OCI-LY3 (cell line): ENCODE measurements at regions not wholly inside any gene's neighbourhood (a gene's known extent, or its start where the extent isn't known, plus 50 kb on each side); places are given as distances from the start of the nearest gene placed in this dataset.
A peak's percentile ranks its signal among the peaks of the same experiment; 100 is the strongest.

ENCODE experiments used
- H2AFZ ChIP-seq: fragments of 200-600, 300-600 bp; shearing (Covaris generic); 2 replicates; pipeline ENCODE4 v1.6.0; 2014; ENCODE audit warnings: antibody characterized with exemption, low read depth, low read length
- H3K27ac ChIP-seq: fragments of 200-600, 300-600 bp; sonication (generic); 2 replicates; pipeline ENCODE4 v1.5.1; 2014; ENCODE audit warnings: mild to moderate bottlenecking, low read length, moderate library complexity, mixed read lengths
- H3K27me3 ChIP-seq: fragments of 200-600, 300-600 bp; sonication (generic); 2 replicates; pipeline ENCODE4 v1.6.1; 2014; ENCODE audit warnings: low read depth, low read length, mixed read lengths
- H3K36me3 ChIP-seq: fragments of 200-600, 300-600 bp; sonication (generic); replicated peaks from 2 replicates; pipeline ENCODE3; 2014; ENCODE audit warnings: low read depth, low read length, mixed read lengths
- H3K4me1 ChIP-seq: fragments of 300-600, 200-600 bp; sonication (generic); 2 replicates; pipeline ENCODE4 v1.6.1; 2014; ENCODE audit warnings: low read length, mixed read lengths
- H3K4me2 ChIP-seq: fragments of 200-600, 300-600 bp; sonication (generic); 2 replicates; pipeline ENCODE4 v1.6.1; 2014; ENCODE audit warnings: low read length, mixed read lengths
- H3K4me3 ChIP-seq: fragments of 300-600, 200-600 bp; sonication (generic); 2 replicates; pipeline ENCODE4 v1.5.1; 2014; ENCODE audit warnings: antibody characterized with exemption, mild to moderate bottlenecking, low read length, moderate library complexity
- H3K79me2 ChIP-seq: fragments of 300-600, 200-600 bp; shearing (Covaris generic); 2 replicates; pipeline ENCODE4 v1.6.1; 2014; ENCODE audit warnings: mild to moderate bottlenecking, low read length, mixed read lengths
- H3K9ac ChIP-seq: fragments of 300-600, 200-600 bp; shearing (Covaris generic); 2 replicates; pipeline ENCODE4 v1.6.0; 2014; ENCODE audit warnings: mild to moderate bottlenecking, low read length, moderate library complexity
- H3K9me3 ChIP-seq: fragments of 200-600, 300-600 bp; shearing (Covaris generic); 2 replicates; pipeline ENCODE4 v1.6.1; 2014; ENCODE audit warnings: low read length, mixed read lengths; ENCODE audit not compliant: insufficient read depth
- H4K20me1 ChIP-seq: fragments of 200-600, 300-600 bp; sonication (generic); 2 replicates; pipeline ENCODE4 v1.6.1; 2016; ENCODE audit warnings: low read length, mixed read lengths; ENCODE audit not compliant: insufficient read depth
- CTCF ChIP-seq: fragments of 200-600, 300-600 bp; sonication (generic); IDR thresholded peaks from 2 replicates; pipeline ENCODE4 v1.5.1; 2014; ENCODE audit warnings: antibody characterized with exemption, low read length, low read depth
- EZH2phosphoT487 ChIP-seq: fragments of 200-600 bp; shearing (Covaris generic); IDR thresholded peaks from 2 replicates; pipeline ENCODE4 v1.6.1; 2018; ENCODE audit warnings: antibody characterized with exemption, mixed run types, low read depth

- Histone ChIP-seq H3K9ac (no peak overlapping the region), H3K4me2 (no peak overlapping the region), H3K79me2 (no peaks in the 10 kb centered on the region), H3K4me3 (no peak overlapping the region), H4K20me1 (no peaks in the 10 kb centered on the region), H3K27me3 (no peaks in the 10 kb centered on the region), H3K27ac (no peak overlapping the region), H3K9me3 (no peaks in the 10 kb centered on the region), H3K4me1 (no peaks in the 10 kb centered on the region), H2AFZ (no peak overlapping the region), H3K36me3 (no peaks in the 10 kb centered on the region)
- TF ChIP-seq EZH2phosphoT487: no peak
Measured at GRCh38 chr5:86878250-86878649, 260.5 kb downstream of the COX7C start.

DNA sequence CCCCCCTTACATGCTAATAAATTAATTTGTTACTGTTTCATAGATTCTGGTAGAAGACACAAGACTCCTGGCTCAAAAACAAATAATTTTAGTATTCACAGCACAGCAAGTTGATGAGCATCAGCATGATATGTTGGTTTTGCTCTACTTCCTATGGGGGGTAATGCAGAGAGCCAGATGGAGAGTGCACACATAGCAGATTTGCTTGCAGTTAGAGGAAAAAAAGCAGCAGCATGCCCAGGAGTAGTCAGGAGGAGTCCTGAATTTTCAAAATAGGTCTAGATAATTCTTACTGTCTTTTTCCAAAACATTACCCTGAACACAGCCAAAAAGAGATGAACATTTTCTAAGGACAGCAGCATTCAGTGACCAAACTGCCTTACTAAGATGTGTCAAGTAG lies 261.3 kb downstream of the COX7C start:
- Histone ChIP-seq H3K4me2 (no peak overlapping the region), H3K4me3 (no peak overlapping the region), H2AFZ (no peak overlapping the region), H3K4me1 (no peaks in the 10 kb centered on the region), H3K9ac (no peak overlapping the region), H3K36me3 (no peaks in the 10 kb centered on the region), H3K27ac (no peak overlapping the region), H4K20me1 (no peaks in the 10 kb centered on the region), H3K27me3 (no peaks in the 10 kb centered on the region), H3K79me2 (no peaks in the 10 kb centered on the region), H3K9me3 (no peaks in the 10 kb centered on the region)
- TF ChIP-seq CTCF (no peak), EZH2phosphoT487 (no peak)

DNA sequence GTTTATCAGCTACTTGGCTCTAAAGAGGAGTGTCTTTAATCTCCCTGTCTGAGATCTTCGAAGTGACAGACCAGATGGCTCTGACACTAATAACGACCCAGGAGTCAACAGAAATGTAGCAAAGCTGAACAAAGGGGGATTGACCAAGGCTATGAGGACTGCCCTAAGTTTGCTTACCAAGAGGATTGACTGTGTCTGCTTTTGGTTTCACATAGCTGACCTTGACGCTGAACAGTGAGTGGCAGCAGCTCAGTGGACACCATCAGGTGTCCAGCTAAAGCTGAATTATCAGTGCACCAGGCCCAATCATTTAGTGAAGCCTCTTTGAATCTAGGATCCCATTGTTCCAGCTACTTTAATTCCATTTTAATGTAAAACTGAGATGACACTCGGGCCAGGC lies 262.6 kb downstream of the COX7C start:
- H3K4me2 ChIP-seq: no peak overlapping the region
- no peak overlapping the region for H3K4me3 ChIP-seq
- H3K27ac ChIP-seq: no peak overlapping the region
- H3K79me2 ChIP-seq: no peaks in the 10 kb centered on the region
- no peaks in the 10 kb centered on the region for H3K4me1 ChIP-seq
- no peaks in the 10 kb centered on the region for H3K27me3 ChIP-seq
- H3K9ac ChIP-seq: no peak overlapping the region
- no peak for TF ChIP-seq EZH2phosphoT487
- no peak for TF ChIP-seq CTCF
- H3K36me3 ChIP-seq: no peaks in the 10 kb centered on the region
- no peaks in the 10 kb centered on the region for H4K20me1 ChIP-seq
- H3K9me3 ChIP-seq: no peaks in the 10 kb centered on the region
- H2AFZ ChIP-seq: no peak overlapping the region

DNA sequence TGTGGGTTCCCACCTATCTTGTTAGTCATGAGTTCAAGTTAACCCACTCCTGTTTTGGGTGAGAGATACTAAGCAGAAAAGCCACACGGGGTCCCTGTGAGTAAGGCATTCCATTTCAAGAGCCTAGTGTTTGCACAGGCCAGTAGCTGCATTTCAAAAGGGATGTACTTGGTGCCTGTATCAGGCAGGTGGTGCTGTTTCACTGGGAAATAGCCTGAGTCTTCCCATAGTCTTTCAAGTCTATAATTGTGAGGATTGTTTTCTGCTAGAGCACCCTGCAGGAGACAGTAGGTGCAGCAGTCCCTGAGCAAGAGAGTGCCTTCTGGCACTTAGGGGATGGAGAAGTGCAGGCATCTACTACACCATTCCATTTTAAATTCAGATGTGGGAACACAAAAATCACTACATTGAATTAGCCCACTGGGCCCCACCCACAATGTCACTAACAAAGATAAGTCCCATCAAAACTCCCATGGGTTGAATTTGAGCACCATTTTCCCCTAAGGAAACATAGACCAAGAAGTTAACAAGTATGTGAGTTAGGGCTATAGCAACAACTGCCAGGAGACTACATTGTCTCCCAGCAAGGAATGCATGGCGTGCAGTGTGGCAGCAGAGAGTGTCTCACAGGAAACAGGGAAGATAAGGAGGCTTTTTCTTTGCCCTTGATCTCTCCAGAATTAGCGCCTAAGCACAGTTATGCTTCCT lies 263.2 kb downstream of the COX7C start:
- no peak overlapping the region for H3K4me2 ChIP-seq
- no peak overlapping the region for H2AFZ ChIP-seq
- H3K9ac ChIP-seq: no peak overlapping the region

More for the DNA sequence above, 263.2 kb downstream of the COX7C start:
- Histone ChIP-seq H3K27me3 (no peaks in the 10 kb centered on the region), H3K4me3 (no peak overlapping the region), H3K79me2 (no peaks in the 10 kb centered on the region), H3K9me3 (no peaks in the 10 kb centered on the region), H3K27ac (no peak overlapping the region), H3K4me1 (no peaks in the 10 kb centered on the region), H4K20me1 (no peaks in the 10 kb centered on the region), H3K36me3 (no peaks in the 10 kb centered on the region)
- TF ChIP-seq EZH2phosphoT487 (no peak), CTCF (peak; percentile 70)
